ENCODE measurements at regions not wholly inside any gene's neighbourhood (a gene's known extent, or its start where the extent isn't known, plus 50 kb on each side); places are given as distances from the start of the nearest gene placed in this dataset.
A peak's percentile ranks its signal among the peaks of the same experiment; 100 is the strongest.

GRCh38 chr1:209389975-209390374 is 193.5 kb upstream of the CAMK1G start:
- no peak for DNase-seq

GRCh38 chr1:209390764-209391163 is 192.8 kb upstream of the CAMK1G start:
- DNase-seq: no peak

GRCh38 chr1:209391792-209392191 is 191.7 kb upstream of the CAMK1G start:
- DNase-seq: no peak

GRCh38 chr1:209395169-209395568 is 188.3 kb upstream of the CAMK1G start:
- no peak for DNase-seq

GRCh38 chr1:209397371-209397770 is 186.1 kb upstream of the CAMK1G start:
- DNase-seq: no peak

GRCh38 chr1:209397910-209398309 is 185.6 kb upstream of the CAMK1G start:
- no peak for DNase-seq

GRCh38 chr1:209398313-209398991 is 185.1 kb upstream of the CAMK1G start:
- DNase-seq: peak; percentile 28

- no peak for DNase-seq
Measured at GRCh38 chr1:209399800-209400199, 183.7 kb upstream of the CAMK1G start.

GRCh38 chr1:209400351-209401220 is 182.9 kb upstream of the CAMK1G start:
- DNase-seq: no peak

- DNase-seq: peak; percentile 20
Measured at GRCh38 chr1:209402697-209403096, 180.8 kb upstream of the CAMK1G start.

- no peak for DNase-seq
Measured at GRCh38 chr1:209403921-209404320, 179.6 kb upstream of the CAMK1G start.

GRCh38 chr1:209404577-209404976 is 178.9 kb upstream of the CAMK1G start:
- no peak for DNase-seq

- DNase-seq: peak; percentile 59
Measured at GRCh38 chr1:209405183-209405814, 178.2 kb upstream of the CAMK1G start.

GRCh38 chr1:209406168-209406567 is 177.3 kb upstream of the CAMK1G start:
- no peak for DNase-seq

GRCh38 chr1:209406595-209406994 is 176.9 kb upstream of the CAMK1G start:
- DNase-seq: no peak

GRCh38 chr1:209409780-209410179 is 173.7 kb upstream of the CAMK1G start:
- DNase-seq: no peak

- no peak for DNase-seq
Measured at GRCh38 chr1:209411491-209411929, 172.0 kb upstream of the CAMK1G start.

- no peak for DNase-seq
Measured at GRCh38 chr1:209412036-209412435, 171.5 kb upstream of the CAMK1G start.

- DNase-seq: no peak
Measured at GRCh38 chr1:209412566-209412965, 170.9 kb upstream of the CAMK1G start.

- no peak for DNase-seq
Measured at GRCh38 chr1:209413062-209413461, 170.5 kb upstream of the CAMK1G start.

GRCh38 chr1:209414803-209415329 is 168.6 kb upstream of the CAMK1G start:
- no peak for DNase-seq

- no peak for DNase-seq
Measured at GRCh38 chr1:209416039-209416438, 167.5 kb upstream of the CAMK1G start.

GRCh38 chr1:209416716-209417115 is 166.8 kb upstream of the CAMK1G start:
- no peak for DNase-seq
